Natural killer cell (primary cell): ENCODE measurements at regions not wholly inside any gene's neighbourhood (a gene's known extent, or its start where the extent isn't known, plus 50 kb on each side); places are given as distances from the start of the nearest gene placed in this dataset.

ENCODE experiments used
- ATAC-seq, 3 donors: fragments of 150-1000 bp in 2 of 3; fragments of 200-7000 bp in 1 of 3; cut with Tn5 transposase; 1 replicate in 1 of 3; 2 replicates in 2 of 3; pipeline ENCODE4 v1.10.0; 2021; ENCODE audit warnings: mild to moderate bottlenecking in 2 of 3, moderate library complexity in 2 of 3
- DNase-seq, 2 donors: peaks; one replicate each; pipeline versions ENCODE4 v3.0.0 to v3.0.0-alpha.2; 2013 to 2021; ENCODE audit warnings: mixed read lengths in 1 of 2
- H3K27ac ChIP-seq: one replicate; pipeline ENCODE4 v1.5.1; 2013; ENCODE audit warnings: mild to moderate bottlenecking, low read length
- H3K27me3 ChIP-seq: one replicate; pipeline ENCODE4 v1.6.1; 2013; ENCODE audit warnings: low read length; ENCODE audit not compliant: control insufficient read depth, insufficient read depth
- H3K36me3 ChIP-seq: one replicate; pipeline ENCODE4 v1.6.1; 2013; ENCODE audit warnings: low read length; ENCODE audit not compliant: control insufficient read depth, insufficient read depth
- H3K4me1 ChIP-seq: one replicate; pipeline ENCODE4 v1.6.1; 2013; ENCODE audit warnings: low read length; ENCODE audit not compliant: control insufficient read depth, insufficient read depth
- H3K4me3 ChIP-seq: one replicate; pipeline ENCODE4 v1.5.1; 2013; ENCODE audit warnings: low read length
- H3K9me3 ChIP-seq: one replicate; pipeline ENCODE4 v1.6.1; 2013; ENCODE audit warnings: low read length; ENCODE audit not compliant: control insufficient read depth, insufficient read depth
- H3K27ac Mint-ChIP-seq, 2 donors: one replicate each; pipeline ENCODE4 v1.8.0; 2022; ENCODE audit warnings: mild to moderate bottlenecking in 2 of 2, mixed read lengths in 2 of 2, moderate library complexity in 1 of 2
- H3K27me3 Mint-ChIP-seq, 2 donors: one replicate each; pipeline ENCODE4 v1.8.0; 2022; ENCODE audit warnings: low read depth in 2 of 2, mixed read lengths in 2 of 2
- H3K36me3 Mint-ChIP-seq: one replicate; pipeline ENCODE4 v1.8.0; 2022; ENCODE audit warnings: mixed read lengths
- H3K4me1 Mint-ChIP-seq, 2 donors: one replicate each; pipeline ENCODE4 v1.8.0; 2022; ENCODE audit warnings: mixed read lengths in 2 of 2
- H3K4me3 Mint-ChIP-seq: one replicate; pipeline ENCODE4 v1.8.0; 2022; ENCODE audit warnings: mild to moderate bottlenecking, moderate library complexity, mixed read lengths
- H3K9me3 Mint-ChIP-seq, 2 donors: one replicate each; pipeline ENCODE4 v1.8.0; 2022; ENCODE audit warnings: mixed read lengths in 2 of 2
- WGBS: methylation state at CpG from one replicate; pipeline ENCODE4 v1.1.7; 2013; ENCODE audit warnings: missing lambda C conversion rate; ENCODE audit not compliant: insufficient coverage; 5-methylcytosine and 5-hydroxymethylcytosine counted together
- intact Hi-C: fragments of 100-400 bp; cut with micrococcal nuclease; formaldehyde crosslinking; loops from one replicate; pipeline ENCODE4 v1.14.2; 2022
- TF ChIP-seq, protein P1 (sequence below): fragments of 200-600 bp; IDR thresholded peaks from one replicate; pipeline ENCODE4 v1.8.0; 2022; ENCODE audit warnings: antibody characterized with exemption

DNA sequence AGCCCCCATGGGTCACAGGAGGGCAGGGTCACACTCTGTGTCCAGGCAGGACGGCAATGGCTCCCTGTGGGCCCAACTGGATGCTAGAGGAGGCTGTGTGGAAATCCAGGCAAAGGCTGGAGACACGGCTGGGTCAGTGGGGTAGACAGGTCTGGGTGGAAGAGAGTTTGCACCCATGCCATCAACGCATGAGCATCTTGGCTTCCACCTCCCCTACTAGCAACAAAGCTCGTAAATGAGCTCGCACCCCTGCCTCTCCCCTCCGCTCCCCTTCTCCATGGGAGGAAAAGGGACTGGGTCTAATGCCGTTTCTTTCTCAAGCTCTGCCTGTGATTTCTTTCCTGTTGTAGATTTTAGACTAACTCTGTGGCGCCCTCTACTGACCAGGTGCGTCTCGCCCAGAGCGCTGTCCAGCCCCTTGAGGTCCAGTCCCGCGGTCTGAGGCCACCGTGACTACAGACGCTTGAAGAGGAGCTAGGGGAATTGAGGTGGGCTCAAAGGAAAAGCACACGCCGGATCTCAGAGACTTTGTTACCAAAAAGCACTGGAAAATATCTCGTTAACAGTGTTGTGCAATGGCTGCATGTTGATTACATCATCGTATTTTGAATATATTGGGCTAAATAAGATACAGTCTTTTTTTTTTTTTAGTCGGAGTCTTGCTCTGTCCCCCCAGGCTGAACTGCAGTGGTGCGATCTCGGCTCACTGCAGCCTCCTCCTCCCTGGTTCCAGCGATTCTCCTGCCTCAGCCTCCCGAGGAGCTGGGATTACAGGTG, 50.7 kb upstream of the USP29 start:
- no peaks in the 10 kb centered on the region for H3K4me1 ChIP-seq
- WGBS = 47% methylated on average over 23 of the region's 24 CpGs
- no peaks in the 10 kb centered on the region for H3K36me3 ChIP-seq
- no peak overlapping the region for H3K27ac ChIP-seq
- no peak overlapping the region for H3K4me3 Mint-ChIP-seq
- no peaks in the 10 kb centered on the region for H3K27me3 Mint-ChIP-seq
- peaks cover 5 to 8% of the 10 kb centered on the region in 2 donors for H3K9me3 Mint-ChIP-seq
- no peak for ATAC-seq
- no peak overlapping the region for H3K27ac Mint-ChIP-seq
- peaks cover 31% of the 10 kb centered on the region for H3K9me3 ChIP-seq
- intact Hi-C loops = no loop called here
- TF ChIP-seq, protein P1, sequence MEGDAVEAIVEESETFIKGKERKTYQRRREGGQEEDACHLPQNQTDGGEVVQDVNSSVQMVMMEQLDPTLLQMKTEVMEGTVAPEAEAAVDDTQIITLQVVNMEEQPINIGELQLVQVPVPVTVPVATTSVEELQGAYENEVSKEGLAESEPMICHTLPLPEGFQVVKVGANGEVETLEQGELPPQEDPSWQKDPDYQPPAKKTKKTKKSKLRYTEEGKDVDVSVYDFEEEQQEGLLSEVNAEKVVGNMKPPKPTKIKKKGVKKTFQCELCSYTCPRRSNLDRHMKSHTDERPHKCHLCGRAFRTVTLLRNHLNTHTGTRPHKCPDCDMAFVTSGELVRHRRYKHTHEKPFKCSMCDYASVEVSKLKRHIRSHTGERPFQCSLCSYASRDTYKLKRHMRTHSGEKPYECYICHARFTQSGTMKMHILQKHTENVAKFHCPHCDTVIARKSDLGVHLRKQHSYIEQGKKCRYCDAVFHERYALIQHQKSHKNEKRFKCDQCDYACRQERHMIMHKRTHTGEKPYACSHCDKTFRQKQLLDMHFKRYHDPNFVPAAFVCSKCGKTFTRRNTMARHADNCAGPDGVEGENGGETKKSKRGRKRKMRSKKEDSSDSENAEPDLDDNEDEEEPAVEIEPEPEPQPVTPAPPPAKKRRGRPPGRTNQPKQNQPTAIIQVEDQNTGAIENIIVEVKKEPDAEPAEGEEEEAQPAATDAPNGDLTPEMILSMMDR = no peak
- H3K4me3 ChIP-seq = no peak overlapping the region
- no peak for DNase-seq
- no peaks in the 10 kb centered on the region for H3K36me3 Mint-ChIP-seq
- H3K4me1 Mint-ChIP-seq = no peaks in the 10 kb centered on the region
- no peaks in the 10 kb centered on the region for H3K27me3 ChIP-seq
